Activated naive CD8-positive, alpha-beta T cell (primary cell): ENCODE measurements at regions not wholly inside any gene's neighbourhood (a gene's known extent, or its start where the extent isn't known, plus 50 kb on each side); places are given as distances from the start of the nearest gene placed in this dataset.

ENCODE experiments used
- H3K27ac Mint-ChIP-seq: one replicate; pipeline ENCODE4 v1.8.0; 2021; ENCODE audit warnings: mixed read lengths
- H3K27me3 Mint-ChIP-seq: one replicate; pipeline ENCODE4 v1.8.0; 2021; ENCODE audit warnings: mixed read lengths
- H3K36me3 Mint-ChIP-seq: one replicate; pipeline ENCODE4 v1.8.0; 2021; ENCODE audit warnings: mixed read lengths
- H3K4me1 Mint-ChIP-seq: one replicate; pipeline ENCODE4 v1.8.0; 2021; ENCODE audit warnings: low read depth, mixed read lengths
- H3K4me3 Mint-ChIP-seq: one replicate; pipeline ENCODE4 v1.8.0; 2021; ENCODE audit warnings: mild to moderate bottlenecking, mixed read lengths
- H3K9me3 Mint-ChIP-seq: one replicate; pipeline ENCODE4 v1.8.0; 2021; ENCODE audit warnings: low read depth, mixed read lengths

DNA sequence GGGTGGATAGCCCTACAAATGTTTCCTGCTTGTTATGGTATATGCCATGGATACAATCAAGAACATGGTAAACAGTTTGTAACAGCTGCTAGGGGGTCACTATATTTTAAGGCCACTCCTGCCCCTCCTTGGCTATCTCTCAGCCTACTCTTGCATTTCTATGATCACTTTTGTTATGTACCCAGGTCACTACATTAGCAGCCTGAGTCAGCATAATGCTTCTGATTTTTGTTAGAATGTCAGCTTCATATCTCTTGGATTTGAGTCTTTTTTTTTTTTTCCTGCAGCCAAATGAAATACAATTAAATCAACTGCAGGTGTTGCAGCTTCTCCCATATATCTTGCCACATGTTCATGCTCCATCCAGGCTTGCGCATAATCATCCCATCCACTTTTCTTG is 629.7 kb upstream of the GRAMD2B start:
- Mint-ChIP-seq H3K36me3 (no peaks in the 10 kb centered on the region), H3K9me3 (peaks cover 11% of the 10 kb centered on the region), H3K27me3 (no peaks in the 10 kb centered on the region), H3K4me3 (no peak overlapping the region), H3K27ac (no peak overlapping the region), H3K4me1 (no peaks in the 10 kb centered on the region)

DNA sequence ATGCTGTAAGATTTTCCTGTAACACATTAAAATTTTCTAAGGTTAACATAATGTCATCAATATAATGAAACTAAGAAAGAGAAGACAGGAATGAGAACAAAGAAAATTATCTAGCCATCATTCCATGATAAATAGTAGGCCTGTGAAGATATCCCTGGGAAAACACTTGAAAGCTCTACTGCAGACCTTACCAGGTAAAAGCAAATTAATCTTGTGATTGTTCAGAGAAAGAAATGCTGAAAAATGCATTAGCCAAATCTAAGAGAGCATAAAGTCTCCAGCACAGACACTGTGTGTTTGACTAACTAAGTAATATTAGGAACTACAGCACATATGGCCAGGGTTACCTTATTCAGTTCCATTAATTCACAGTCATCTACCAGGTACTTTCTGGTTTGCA is 628.3 kb upstream of the GRAMD2B start:
- H3K36me3 Mint-ChIP-seq, result no peaks in the 10 kb centered on the region
- no peak overlapping the region for H3K27ac Mint-ChIP-seq
- H3K4me1 Mint-ChIP-seq, result no peaks in the 10 kb centered on the region
- H3K9me3 Mint-ChIP-seq, result peaks cover 13% of the 10 kb centered on the region
- no peak overlapping the region for H3K4me3 Mint-ChIP-seq
- no peaks in the 10 kb centered on the region for H3K27me3 Mint-ChIP-seq

GRCh38 chr5:125798307-125798706 is 624.9 kb upstream of the GRAMD2B start:
- Mint-ChIP-seq H3K4me1 (no peaks in the 10 kb centered on the region), H3K4me3 (no peak overlapping the region), H3K27me3 (no peaks in the 10 kb centered on the region), H3K27ac (no peak overlapping the region), H3K36me3 (no peaks in the 10 kb centered on the region), H3K9me3 (peaks cover 15% of the 10 kb centered on the region)

- peaks cover 6% of the 10 kb centered on the region for H3K9me3 Mint-ChIP-seq
Measured at GRCh38 chr5:125812651-125813050, 610.6 kb upstream of the GRAMD2B start.

GRCh38 chr5:125813221-125813974 is 609.8 kb upstream of the GRAMD2B start:
- peaks cover 6% of the 10 kb centered on the region for H3K9me3 Mint-ChIP-seq
- no peak overlapping the region for H3K27ac Mint-ChIP-seq
- H3K4me1 Mint-ChIP-seq, result no peaks in the 10 kb centered on the region
- H3K4me3 Mint-ChIP-seq, result no peak overlapping the region
- no peaks in the 10 kb centered on the region for H3K36me3 Mint-ChIP-seq
- no peaks in the 10 kb centered on the region for H3K27me3 Mint-ChIP-seq

More at GRCh38 chr5:125812651-125813050, 610.6 kb upstream of the GRAMD2B start:
- no peak overlapping the region for H3K27ac Mint-ChIP-seq
- no peaks in the 10 kb centered on the region for H3K27me3 Mint-ChIP-seq
- no peaks in the 10 kb centered on the region for H3K4me1 Mint-ChIP-seq
- H3K36me3 Mint-ChIP-seq, result no peaks in the 10 kb centered on the region
- no peak overlapping the region for H3K4me3 Mint-ChIP-seq

DNA sequence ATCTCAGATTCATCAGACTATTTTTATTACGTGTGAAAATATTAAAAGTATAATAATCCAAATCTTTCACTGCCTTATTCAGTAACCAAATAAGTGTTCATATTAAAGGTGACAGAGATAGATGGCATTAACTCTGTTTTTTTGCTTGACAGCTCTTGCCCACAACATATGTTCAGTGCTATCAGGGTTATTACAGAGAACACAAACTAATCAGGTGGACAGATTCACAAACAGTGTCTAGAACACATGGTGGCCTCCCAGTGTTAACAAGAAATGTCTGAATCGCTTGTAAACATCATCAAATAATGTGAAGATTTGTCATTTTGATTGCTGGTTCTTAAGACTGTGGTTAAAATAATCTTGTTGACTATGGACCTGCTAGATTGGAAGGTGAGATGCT is 609.1 kb upstream of the GRAMD2B start:
- Mint-ChIP-seq H3K4me3 (no peak overlapping the region), H3K27ac (no peak overlapping the region), H3K9me3 (peaks cover under 1% of the 10 kb centered on the region), H3K27me3 (no peaks in the 10 kb centered on the region), H3K4me1 (no peaks in the 10 kb centered on the region), H3K36me3 (no peaks in the 10 kb centered on the region)

GRCh38 chr5:125823572-125823971 is 599.6 kb upstream of the GRAMD2B start:
- Mint-ChIP-seq H3K4me1 (no peaks in the 10 kb centered on the region), H3K9me3 (peaks cover 11% of the 10 kb centered on the region), H3K36me3 (no peaks in the 10 kb centered on the region), H3K27ac (no peak overlapping the region), H3K4me3 (no peak overlapping the region), H3K27me3 (no peaks in the 10 kb centered on the region)

- Mint-ChIP-seq H3K27me3 (no peaks in the 10 kb centered on the region), H3K36me3 (no peaks in the 10 kb centered on the region)
Measured at GRCh38 chr5:125826214-125826613, 597.0 kb upstream of the GRAMD2B start.

DNA sequence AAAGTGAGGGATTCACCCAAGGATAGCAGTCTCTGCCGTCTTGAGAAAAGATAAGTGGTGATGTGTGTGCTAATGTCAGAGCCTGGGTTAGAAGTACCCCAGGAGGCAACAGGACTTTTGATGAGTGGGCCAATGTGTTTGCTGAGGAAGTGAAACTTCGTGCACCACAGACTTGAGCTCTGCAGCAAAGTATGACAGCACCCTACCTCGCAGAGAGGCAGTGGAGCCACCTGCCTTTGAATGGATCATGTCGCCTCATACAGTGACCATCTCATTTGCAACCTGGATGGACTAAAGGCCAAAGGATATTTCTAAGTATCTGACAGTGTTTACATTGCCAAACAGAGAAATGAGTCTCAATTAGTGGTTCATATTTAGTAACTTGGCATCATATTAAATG is 593.9 kb upstream of the GRAMD2B start:
- H3K27me3 Mint-ChIP-seq, result no peaks in the 10 kb centered on the region
- H3K27ac Mint-ChIP-seq, result no peak overlapping the region
- no peaks in the 10 kb centered on the region for H3K4me1 Mint-ChIP-seq

More at GRCh38 chr5:125826214-125826613, 597.0 kb upstream of the GRAMD2B start:
- Mint-ChIP-seq H3K4me3 (no peak overlapping the region), H3K9me3 (peaks cover 17% of the 10 kb centered on the region), H3K4me1 (no peaks in the 10 kb centered on the region), H3K27ac (no peak overlapping the region)

GRCh38 chr5:125833398-125833797 is 589.8 kb upstream of the GRAMD2B start:
- Mint-ChIP-seq H3K9me3 (peaks cover 6% of the 10 kb centered on the region), H3K27ac (no peak overlapping the region), H3K4me3 (no peak overlapping the region), H3K36me3 (no peaks in the 10 kb centered on the region), H3K27me3 (no peaks in the 10 kb centered on the region), H3K4me1 (no peaks in the 10 kb centered on the region)

More for the DNA sequence above, 593.9 kb upstream of the GRAMD2B start:
- no peak overlapping the region for H3K4me3 Mint-ChIP-seq
- H3K36me3 Mint-ChIP-seq, result no peaks in the 10 kb centered on the region
- H3K9me3 Mint-ChIP-seq, result peaks cover 14% of the 10 kb centered on the region

DNA sequence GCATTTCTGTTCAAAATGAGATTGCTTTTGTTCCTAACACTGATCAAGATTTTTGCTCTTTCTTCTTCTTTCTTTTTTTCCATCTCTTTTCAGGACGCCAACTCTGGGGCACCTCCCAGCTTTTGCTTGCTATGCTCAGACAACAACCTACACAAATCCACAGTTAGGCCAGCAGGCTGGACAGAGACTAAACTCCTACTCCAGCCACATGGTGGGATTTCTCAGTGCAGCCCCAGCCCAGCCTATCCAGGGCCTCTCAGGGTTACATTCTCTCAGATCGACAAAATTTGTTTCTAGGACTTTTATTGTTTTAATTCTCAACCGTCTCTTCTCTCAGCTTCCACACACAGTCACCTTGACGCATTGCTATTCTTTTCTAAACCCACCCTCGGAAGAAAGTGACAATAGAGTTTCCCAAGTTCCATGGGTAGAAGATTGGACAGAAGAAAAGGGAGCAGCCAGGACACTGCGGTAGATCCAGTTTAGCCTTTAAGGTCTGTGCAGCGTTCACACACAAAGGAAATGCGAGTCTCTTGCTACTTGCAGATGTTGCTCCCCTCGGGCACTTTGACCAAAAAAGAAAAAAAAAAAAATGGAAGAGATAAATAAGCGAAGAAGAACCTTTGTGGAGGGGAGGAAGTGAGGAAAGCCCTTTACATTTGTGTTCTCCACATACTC is 588.6 kb upstream of the GRAMD2B start:
- peaks cover 6% of the 10 kb centered on the region for H3K9me3 Mint-ChIP-seq
- no peaks in the 10 kb centered on the region for H3K36me3 Mint-ChIP-seq
- no peak overlapping the region for H3K27ac Mint-ChIP-seq
- no peak overlapping the region for H3K4me3 Mint-ChIP-seq
- H3K4me1 Mint-ChIP-seq, result no peaks in the 10 kb centered on the region
- no peaks in the 10 kb centered on the region for H3K27me3 Mint-ChIP-seq

- no peaks in the 10 kb centered on the region for H3K36me3 Mint-ChIP-seq
- no peaks in the 10 kb centered on the region for H3K4me1 Mint-ChIP-seq
- no peak overlapping the region for H3K27ac Mint-ChIP-seq
- H3K4me3 Mint-ChIP-seq, result no peak overlapping the region
- no peaks in the 10 kb centered on the region for H3K27me3 Mint-ChIP-seq
- H3K9me3 Mint-ChIP-seq, result peaks cover 6% of the 10 kb centered on the region
Measured at GRCh38 chr5:125835293-125836172, 587.7 kb upstream of the GRAMD2B start.

DNA sequence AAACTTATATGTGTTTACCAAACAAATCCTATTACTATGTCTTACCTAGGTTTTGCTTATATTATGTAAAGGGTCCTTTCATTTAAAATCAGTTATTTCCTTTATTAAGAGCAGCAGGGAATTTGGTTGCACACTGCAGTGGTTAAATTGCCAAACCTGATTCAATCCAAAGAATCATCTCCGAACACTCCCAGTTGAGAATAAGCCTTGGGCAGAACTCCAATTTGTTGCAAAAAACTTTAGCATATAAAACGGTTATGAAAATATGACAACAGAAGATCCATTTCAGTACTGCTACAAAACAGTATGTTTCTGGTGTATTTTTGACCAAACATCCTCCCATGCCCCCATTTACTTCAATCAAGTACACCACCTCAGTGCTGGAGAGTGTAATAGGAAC is 587.0 kb upstream of the GRAMD2B start:
- H3K36me3 Mint-ChIP-seq, result no peaks in the 10 kb centered on the region
- no peaks in the 10 kb centered on the region for H3K4me1 Mint-ChIP-seq
- no peak overlapping the region for H3K27ac Mint-ChIP-seq
- H3K27me3 Mint-ChIP-seq, result no peaks in the 10 kb centered on the region
- H3K4me3 Mint-ChIP-seq, result no peak overlapping the region
- no peaks in the 10 kb centered on the region for H3K9me3 Mint-ChIP-seq

- H3K36me3 Mint-ChIP-seq, result no peaks in the 10 kb centered on the region
- H3K4me3 Mint-ChIP-seq, result no peak overlapping the region
- no peaks in the 10 kb centered on the region for H3K4me1 Mint-ChIP-seq
- no peak overlapping the region for H3K27ac Mint-ChIP-seq
- no peaks in the 10 kb centered on the region for H3K27me3 Mint-ChIP-seq
- peaks cover 5% of the 10 kb centered on the region for H3K9me3 Mint-ChIP-seq
Measured at GRCh38 chr5:125837866-125838265, 585.3 kb upstream of the GRAMD2B start.

- Mint-ChIP-seq H3K4me1 (no peaks in the 10 kb centered on the region), H3K4me3 (no peak overlapping the region), H3K9me3 (peaks cover 16% of the 10 kb centered on the region), H3K36me3 (no peaks in the 10 kb centered on the region), H3K27me3 (no peaks in the 10 kb centered on the region), H3K27ac (no peak overlapping the region)
Measured at GRCh38 chr5:125847561-125847960, 575.6 kb upstream of the GRAMD2B start.
